A673 (cell line): ENCODE measurements at regions not wholly inside any gene's neighbourhood (a gene's known extent, or its start where the extent isn't known, plus 50 kb on each side); places are given as distances from the start of the nearest gene placed in this dataset.

Source experiments
- EZH2 ChIP-seq: fragments of 200-600 bp; sonication (generic); IDR thresholded peaks from 2 replicates; pipeline ENCODE4 v1.6.1; 2017; ENCODE audit warnings: borderline replicate concordance, low read depth, mild to moderate bottlenecking, mixed read lengths, antibody characterized with exemption, low read length; ENCODE audit not compliant: poor library complexity, severe bottlenecking
- TF ChIP-seq, protein P1 (sequence below): fragments of 300-800, 200-600 bp; sonication (generic); conservative IDR thresholded peaks from 2 replicates; pipeline ENCODE4 v1.5.1; 2017; ENCODE audit warnings: low read depth, mild to moderate bottlenecking, antibody characterized with exemption, low read length, moderate library complexity, mixed read lengths

DNA sequence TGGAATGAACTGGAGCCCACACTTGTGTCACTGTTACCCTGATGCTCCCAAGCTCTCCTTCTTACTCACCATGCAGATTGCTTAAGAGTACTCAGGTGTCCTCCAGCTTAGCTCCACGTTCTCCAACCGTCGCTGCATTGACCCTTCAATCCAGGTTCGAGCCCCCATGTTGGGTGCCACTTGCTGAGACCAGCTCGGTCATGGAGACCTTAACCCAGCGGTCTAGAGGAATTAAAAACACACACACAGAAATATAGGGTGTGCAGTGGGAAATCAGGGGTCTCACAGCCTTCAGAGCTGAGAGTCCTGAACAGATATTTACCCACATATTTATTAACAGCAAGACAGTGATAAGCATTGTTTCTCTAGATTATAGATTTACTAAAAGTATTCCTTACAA is 229.1 kb upstream of the APCDD1 start:
- TF ChIP-seq, protein P1, sequence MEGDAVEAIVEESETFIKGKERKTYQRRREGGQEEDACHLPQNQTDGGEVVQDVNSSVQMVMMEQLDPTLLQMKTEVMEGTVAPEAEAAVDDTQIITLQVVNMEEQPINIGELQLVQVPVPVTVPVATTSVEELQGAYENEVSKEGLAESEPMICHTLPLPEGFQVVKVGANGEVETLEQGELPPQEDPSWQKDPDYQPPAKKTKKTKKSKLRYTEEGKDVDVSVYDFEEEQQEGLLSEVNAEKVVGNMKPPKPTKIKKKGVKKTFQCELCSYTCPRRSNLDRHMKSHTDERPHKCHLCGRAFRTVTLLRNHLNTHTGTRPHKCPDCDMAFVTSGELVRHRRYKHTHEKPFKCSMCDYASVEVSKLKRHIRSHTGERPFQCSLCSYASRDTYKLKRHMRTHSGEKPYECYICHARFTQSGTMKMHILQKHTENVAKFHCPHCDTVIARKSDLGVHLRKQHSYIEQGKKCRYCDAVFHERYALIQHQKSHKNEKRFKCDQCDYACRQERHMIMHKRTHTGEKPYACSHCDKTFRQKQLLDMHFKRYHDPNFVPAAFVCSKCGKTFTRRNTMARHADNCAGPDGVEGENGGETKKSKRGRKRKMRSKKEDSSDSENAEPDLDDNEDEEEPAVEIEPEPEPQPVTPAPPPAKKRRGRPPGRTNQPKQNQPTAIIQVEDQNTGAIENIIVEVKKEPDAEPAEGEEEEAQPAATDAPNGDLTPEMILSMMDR = no peak
- TF ChIP-seq EZH2 = no peak
